ENCODE measurements at regions not wholly inside any gene's neighbourhood (a gene's known extent, or its start where the extent isn't known, plus 50 kb on each side); places are given as distances from the start of the nearest gene placed in this dataset.

DNA sequence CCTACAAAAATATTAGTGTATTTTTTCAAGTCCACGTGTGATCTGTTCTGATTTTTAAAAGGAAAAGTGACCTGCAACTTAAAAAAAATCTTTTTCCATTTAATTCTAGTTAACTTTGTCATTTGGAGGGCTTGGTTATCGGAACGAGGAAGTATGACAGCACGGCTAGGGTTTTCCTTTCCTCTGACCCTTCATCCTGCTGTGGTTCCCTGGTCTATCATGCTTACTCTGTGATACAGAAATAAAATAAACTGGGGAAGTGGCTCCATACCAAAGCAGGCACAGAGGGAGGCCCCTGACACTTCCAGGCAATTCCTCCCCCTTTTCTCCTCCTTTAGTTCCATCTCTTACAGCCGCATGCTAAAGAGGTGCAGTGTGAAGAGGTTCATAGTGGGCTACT lies 491.3 kb downstream of the EDEM1 start:
- Mint-ChIP-seq H3K27me3 (ENCODE audit: insufficient read depth) (no peaks in the 10 kb centered on the region), H3K4me3 (no peak overlapping the region)
- H3K27ac ChIP-seq (ENCODE audit: low read depth, low read length), result no peak overlapping the region

DNA sequence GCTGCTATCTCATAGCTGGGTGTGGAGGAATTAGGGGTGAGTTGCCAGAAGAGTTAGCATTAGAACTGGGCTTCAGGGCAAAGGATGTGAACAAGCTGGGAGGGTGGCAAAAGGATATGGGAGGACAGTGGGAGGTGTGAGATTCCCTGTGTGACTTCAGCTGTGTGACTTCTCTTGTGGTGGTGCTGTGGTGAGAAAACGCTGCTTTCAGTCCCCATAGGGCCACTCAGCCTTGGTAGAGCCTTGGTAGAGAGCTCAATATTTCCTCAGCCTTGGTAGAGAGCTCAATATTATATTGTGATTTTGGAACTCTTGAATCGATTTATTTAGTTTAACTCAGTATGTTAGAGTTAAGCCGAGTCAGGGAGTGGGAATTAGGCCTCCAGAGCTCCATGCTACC lies 499.7 kb downstream of the EDEM1 start:
- H3K4me3 ChIP-seq (ENCODE audit: low read length), result no peak overlapping the region
- Mint-ChIP-seq H3K27me3 (ENCODE audit: insufficient read depth) (no peaks in the 10 kb centered on the region), H3K9me3 (peaks cover 15% of the 10 kb centered on the region), H3K36me3 (ENCODE audit: low read depth) (no peaks in the 10 kb centered on the region), H3K27ac (no peak overlapping the region), H3K4me1 (no peaks in the 10 kb centered on the region), H3K4me3 (no peak overlapping the region)
- H3K9ac ChIP-seq (ENCODE audit: extremely low read depth, low read length, poor library complexity, severe bottlenecking), result no peak overlapping the region
- DNase-seq, result no peak
- no peaks in the 10 kb centered on the region for H3K36me3 ChIP-seq (ENCODE audit: control insufficient read depth, insufficient read depth, low read length)
- no peaks in the 10 kb centered on the region for H3K27me3 ChIP-seq (ENCODE audit: control insufficient read depth, insufficient read depth, low read length, poor library complexity, severe bottlenecking)
- WGBS, 2 experiments (ENCODE audit: insufficient coverage in 1 of 2, insufficient read length in 1 of 2), result 86 to 89% methylated on average over 1 to 3 of the region's 3 CpGs
- TF ChIP-seq, protein P1, sequence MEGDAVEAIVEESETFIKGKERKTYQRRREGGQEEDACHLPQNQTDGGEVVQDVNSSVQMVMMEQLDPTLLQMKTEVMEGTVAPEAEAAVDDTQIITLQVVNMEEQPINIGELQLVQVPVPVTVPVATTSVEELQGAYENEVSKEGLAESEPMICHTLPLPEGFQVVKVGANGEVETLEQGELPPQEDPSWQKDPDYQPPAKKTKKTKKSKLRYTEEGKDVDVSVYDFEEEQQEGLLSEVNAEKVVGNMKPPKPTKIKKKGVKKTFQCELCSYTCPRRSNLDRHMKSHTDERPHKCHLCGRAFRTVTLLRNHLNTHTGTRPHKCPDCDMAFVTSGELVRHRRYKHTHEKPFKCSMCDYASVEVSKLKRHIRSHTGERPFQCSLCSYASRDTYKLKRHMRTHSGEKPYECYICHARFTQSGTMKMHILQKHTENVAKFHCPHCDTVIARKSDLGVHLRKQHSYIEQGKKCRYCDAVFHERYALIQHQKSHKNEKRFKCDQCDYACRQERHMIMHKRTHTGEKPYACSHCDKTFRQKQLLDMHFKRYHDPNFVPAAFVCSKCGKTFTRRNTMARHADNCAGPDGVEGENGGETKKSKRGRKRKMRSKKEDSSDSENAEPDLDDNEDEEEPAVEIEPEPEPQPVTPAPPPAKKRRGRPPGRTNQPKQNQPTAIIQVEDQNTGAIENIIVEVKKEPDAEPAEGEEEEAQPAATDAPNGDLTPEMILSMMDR (conservative IDR thresholded peaks at IDR 0.05), result no peak
- H3K4me1 ChIP-seq (ENCODE audit: control insufficient read depth, insufficient read depth, low read length), result no peaks in the 10 kb centered on the region
- no peak overlapping the region for H3K27ac ChIP-seq (ENCODE audit: low read depth, low read length)
- peaks cover 15% of the 10 kb centered on the region for H3K9me3 ChIP-seq (ENCODE audit: control insufficient read depth, low read length)

More for the DNA sequence above, 491.3 kb downstream of the EDEM1 start:
- H3K27me3 ChIP-seq (ENCODE audit: control insufficient read depth, insufficient read depth, low read length, poor library complexity, severe bottlenecking), result no peaks in the 10 kb centered on the region
- H3K36me3 ChIP-seq (ENCODE audit: control insufficient read depth, insufficient read depth, low read length), result no peaks in the 10 kb centered on the region
- H3K9me3 ChIP-seq (ENCODE audit: control insufficient read depth, low read length), result no peaks in the 10 kb centered on the region
- DNase-seq, result no peak
- H3K9me3 Mint-ChIP-seq, result peaks cover 1% of the 10 kb centered on the region
- H3K4me3 ChIP-seq (ENCODE audit: low read length), result no peak overlapping the region
- no peak overlapping the region for H3K27ac Mint-ChIP-seq
- no peaks in the 10 kb centered on the region for H3K36me3 Mint-ChIP-seq (ENCODE audit: low read depth)
- TF ChIP-seq, protein P1 (conservative IDR thresholded peaks at IDR 0.05), result no peak
- H3K4me1 ChIP-seq (ENCODE audit: control insufficient read depth, insufficient read depth, low read length), result no peaks in the 10 kb centered on the region
- no peak overlapping the region for H3K9ac ChIP-seq (ENCODE audit: extremely low read depth, low read length, poor library complexity, severe bottlenecking)
- 86 to 92% methylated on average over 1 to 5 of the region's 5 CpGs for WGBS, 2 experiments (ENCODE audit: insufficient coverage in 1 of 2, insufficient read length in 1 of 2)
- H3K4me1 Mint-ChIP-seq, result no peaks in the 10 kb centered on the region

DNA sequence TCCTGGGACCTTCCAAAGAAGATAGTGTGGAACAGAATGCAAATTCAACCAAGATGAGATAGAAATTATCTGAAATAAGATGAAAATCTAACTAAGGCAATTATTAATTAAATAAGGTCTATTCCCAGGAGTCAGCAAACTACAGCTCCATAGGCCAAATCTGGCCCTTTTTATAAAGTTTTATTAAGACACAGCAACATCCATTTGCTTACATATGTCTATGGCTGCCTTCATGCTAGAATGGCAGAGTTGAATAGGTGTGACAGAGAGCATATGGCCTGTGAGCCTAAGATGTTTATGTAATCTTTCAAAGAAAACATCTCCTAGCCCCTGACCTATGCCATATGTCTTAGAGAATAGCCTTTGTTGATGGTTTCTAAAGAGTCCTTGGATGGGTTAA lies 503.0 kb downstream of the EDEM1 start:
- Histone ChIP-seq H3K27me3 (ENCODE audit: control insufficient read depth, insufficient read depth, low read length, poor library complexity, severe bottlenecking) (no peaks in the 10 kb centered on the region), H3K4me3 (ENCODE audit: low read length) (no peak overlapping the region), H3K36me3 (ENCODE audit: control insufficient read depth, insufficient read depth, low read length) (no peaks in the 10 kb centered on the region), H3K9me3 (ENCODE audit: control insufficient read depth, low read length) (peaks cover 15% of the 10 kb centered on the region), H3K9ac (ENCODE audit: extremely low read depth, low read length, poor library complexity, severe bottlenecking) (no peak overlapping the region), H3K27ac (ENCODE audit: low read depth, low read length) (no peak overlapping the region), H3K4me1 (ENCODE audit: control insufficient read depth, insufficient read depth, low read length) (no peaks in the 10 kb centered on the region)
- no peak for DNase-seq
- Mint-ChIP-seq H3K4me1 (no peaks in the 10 kb centered on the region), H3K4me3 (no peak overlapping the region), H3K27me3 (ENCODE audit: insufficient read depth) (no peaks in the 10 kb centered on the region), H3K36me3 (ENCODE audit: low read depth) (no peaks in the 10 kb centered on the region), H3K9me3 (peaks cover 15% of the 10 kb centered on the region), H3K27ac (no peak overlapping the region)
- TF ChIP-seq, protein P1 (conservative IDR thresholded peaks at IDR 0.05), result no peak

All from endodermal cell (in vitro differentiated cells).